ENCODE measurements at regions not wholly inside any gene's neighbourhood (a gene's known extent, or its start where the extent isn't known, plus 50 kb on each side); places are given as distances from the start of the nearest gene placed in this dataset.

GRCh38 chr11:69894181-69894611, 75.0 kb upstream of the FGF3 start:
- Mint-ChIP-seq H3K27me3 (peaks cover 38% of the 10 kb centered on the region), H3K4me3 (no peak overlapping the region), H3K4me1 (no peaks in the 10 kb centered on the region), H3K9me3 (ENCODE audit: insufficient read depth) (no peaks in the 10 kb centered on the region), H3K27ac (no peak overlapping the region)
- no peak overlapping the region for H3K4me2 ChIP-seq (replicated peaks; ENCODE audit: low read depth, low read length, poor library complexity, severe bottlenecking)
- H3K27ac ChIP-seq (ENCODE audit: low read length in 2 of 2) = no peak overlapping the region
- peaks cover 0 to 20% (median 0%) of the 10 kb centered on the region in 4 experiments for H3K27me3 ChIP-seq (replicated peaks in 1 of 4; ENCODE audit: control extremely low read depth in 1 of 4, control insufficient read depth in 3 of 4, insufficient read depth in 4 of 4, low read length in 3 of 4)
- TF ChIP-seq EZH2 (IDR thresholded peaks at IDR 0.05; ENCODE audit: borderline replicate concordance, insufficient read depth, low read depth, low read length, poor library complexity, severe bottlenecking) = no peak
- no peak for TF ChIP-seq CTCF (IDR thresholded peaks at IDR 0.05)
- H4K20me1 ChIP-seq (ENCODE audit: control insufficient read depth, insufficient read depth, low read length, poor library complexity, severe bottlenecking) = no peaks in the 10 kb centered on the region
- ChIA-PET CTCF (interaction anchor here (0.9 kb wide), 1 partner anchor 12 kb away, joined by 3 read pairs; no protein-coding TSS in a partner anchor), POLR2A (no interaction called here)
- intact Hi-C loops (cut with micrococcal nuclease) = no loop called here
- H3K9me3 ChIP-seq (ENCODE audit: control extremely low read depth in 1 of 3, control insufficient read depth in 2 of 3, insufficient read depth in 1 of 3, low read length in 2 of 3) = peaks cover 0 to 6% (median 0%) of the 10 kb centered on the region in 3 donors
- no peak overlapping the region for H2AFZ ChIP-seq (ENCODE audit: insufficient read depth, low read depth, low read length, poor library complexity, severe bottlenecking)
- no peaks in the 10 kb centered on the region for H3K79me2 ChIP-seq (ENCODE audit: control insufficient read depth, insufficient read depth, low read length)
- no peaks in the 10 kb centered on the region for H3K4me1 ChIP-seq (ENCODE audit: control insufficient read depth in 2 of 2, insufficient read depth in 2 of 2, low read length in 2 of 2)
- WGBS (ENCODE audit: insufficient coverage) = 90% methylated on average over 15 of the region's 15 CpGs
- DNase-seq = no peak
- H3K4me3 ChIP-seq (ENCODE audit: control extremely low read depth in 1 of 5, extremely low read depth in 1 of 5, insufficient read depth in 1 of 5, low read depth in 2 of 5, low read length in 4 of 5) = no peak overlapping the region
- no peak for ATAC-seq (ENCODE audit: low read depth)
- no peak overlapping the region for H3K9ac ChIP-seq (ENCODE audit: low read length)
- H3K36me3 ChIP-seq (replicated peaks in 1 of 2; ENCODE audit: control extremely low read depth in 1 of 2, control insufficient read depth in 1 of 2, extremely low read depth in 1 of 2, insufficient read depth in 2 of 2, low read length in 1 of 2) = no peaks in the 10 kb centered on the region

GRCh38 chr11:69894648-69895047, 75.4 kb upstream of the FGF3 start:
- TF ChIP-seq CTCF (IDR thresholded peaks at IDR 0.05) = no peak
- no peak for TF ChIP-seq EZH2 (IDR thresholded peaks at IDR 0.05; ENCODE audit: borderline replicate concordance, insufficient read depth, low read depth, low read length, poor library complexity, severe bottlenecking)
- Mint-ChIP-seq H3K4me1 (no peaks in the 10 kb centered on the region), H3K9me3 (ENCODE audit: insufficient read depth) (no peaks in the 10 kb centered on the region), H3K4me3 (no peak overlapping the region), H3K27me3 (peaks cover 40% of the 10 kb centered on the region), H3K27ac (no peak overlapping the region)
- no peak overlapping the region for H3K4me3 ChIP-seq (ENCODE audit: control extremely low read depth in 1 of 5, extremely low read depth in 1 of 5, insufficient read depth in 1 of 5, low read depth in 2 of 5, low read length in 4 of 5)
- H3K9ac ChIP-seq (ENCODE audit: low read length) = no peak overlapping the region
- ATAC-seq (ENCODE audit: low read depth) (no peak), DNase-seq (no peak)
- H3K4me1 ChIP-seq (ENCODE audit: control insufficient read depth in 2 of 2, insufficient read depth in 2 of 2, low read length in 2 of 2) = no peaks in the 10 kb centered on the region
- 90% methylated on average over 2 of the region's 8 CpGs for WGBS (ENCODE audit: insufficient coverage)
- no peak overlapping the region for H3K27ac ChIP-seq (ENCODE audit: low read length in 2 of 2)
- CTCF ChIA-PET = no interaction called here
- no peaks in the 10 kb centered on the region for H4K20me1 ChIP-seq (ENCODE audit: control insufficient read depth, insufficient read depth, low read length, poor library complexity, severe bottlenecking)
- H3K9me3 ChIP-seq (ENCODE audit: control extremely low read depth in 1 of 3, control insufficient read depth in 2 of 3, insufficient read depth in 1 of 3, low read length in 2 of 3) = peaks cover 0 to 6% (median 0%) of the 10 kb centered on the region in 3 donors
- no peak overlapping the region for H3K4me2 ChIP-seq (replicated peaks; ENCODE audit: low read depth, low read length, poor library complexity, severe bottlenecking)
- POLR2A ChIA-PET = no interaction called here
- no peak overlapping the region for H2AFZ ChIP-seq (ENCODE audit: insufficient read depth, low read depth, low read length, poor library complexity, severe bottlenecking)
- no peaks in the 10 kb centered on the region for H3K36me3 ChIP-seq (replicated peaks in 1 of 2; ENCODE audit: control extremely low read depth in 1 of 2, control insufficient read depth in 1 of 2, extremely low read depth in 1 of 2, insufficient read depth in 2 of 2, low read length in 1 of 2)
- peaks cover 0 to 20% (median 0%) of the 10 kb centered on the region in 4 experiments for H3K27me3 ChIP-seq (replicated peaks in 1 of 4; ENCODE audit: control extremely low read depth in 1 of 4, control insufficient read depth in 3 of 4, insufficient read depth in 4 of 4, low read length in 3 of 4)
- intact Hi-C loops (cut with micrococcal nuclease) = no loop called here
- H3K79me2 ChIP-seq (ENCODE audit: control insufficient read depth, insufficient read depth, low read length) = no peaks in the 10 kb centered on the region
